ENCODE measurements at regions not wholly inside any gene's neighbourhood (a gene's known extent, or its start where the extent isn't known, plus 50 kb on each side); places are given as distances from the start of the nearest gene placed in this dataset.
"Not testable (repeated sequence)": the region's sequence is repeated elsewhere in the genome, so short reads cannot be mapped to it uniquely, and the experiment has no call there.

DNA sequence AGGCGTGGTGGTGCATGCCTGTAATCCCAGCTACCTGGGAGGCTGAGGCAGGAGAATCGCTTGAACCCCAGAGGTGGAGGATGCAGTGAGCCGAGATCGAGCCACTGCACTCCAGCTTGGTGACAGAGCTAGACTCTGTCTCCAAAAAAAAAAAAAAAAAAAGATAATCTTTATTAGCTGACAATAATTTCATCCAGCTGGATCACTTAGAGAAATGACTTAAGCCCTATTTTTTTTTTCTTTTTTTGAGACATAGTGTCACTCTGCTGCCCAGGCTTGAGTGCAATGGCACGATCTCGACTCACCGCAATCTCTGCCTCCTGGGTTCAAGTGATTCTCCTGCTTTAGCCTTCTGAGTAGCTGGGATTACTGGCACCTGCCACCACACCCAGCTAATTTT is 51.6 kb upstream of the MAP4K4 start:
- DNase-seq (ENCODE audit: low spot score in 2 of 2); FAIRE-seq: not testable (repeated sequence)

DNA sequence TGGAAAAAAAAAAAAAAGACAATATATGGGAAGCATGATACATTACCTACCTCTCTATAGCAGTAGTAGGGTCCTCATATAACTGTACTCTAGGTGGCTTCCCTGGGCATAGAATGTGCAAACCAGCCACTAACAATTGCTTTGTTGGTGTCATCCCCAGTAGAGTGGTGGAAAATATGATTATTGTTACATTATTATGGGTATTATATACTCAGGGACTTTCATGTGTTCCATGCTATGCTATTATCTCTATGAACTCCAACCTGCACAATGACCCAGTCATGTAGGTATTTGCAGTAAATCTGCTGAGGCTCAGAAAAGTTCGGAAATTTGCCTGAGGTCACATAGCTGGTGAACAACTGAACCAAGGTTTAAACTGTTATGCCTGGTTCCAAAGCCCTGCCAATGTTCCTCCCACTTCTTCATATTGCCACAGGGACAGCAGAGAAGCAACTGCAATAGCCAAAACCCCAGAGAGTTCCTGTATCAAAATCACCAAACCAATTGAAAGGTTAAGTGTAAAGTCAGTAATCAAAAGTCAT is 52.6 kb upstream of the MAP4K4 start:
- FAIRE-seq (no peak), DNase-seq (ENCODE audit: low spot score in 2 of 2) (no peak)

DNA sequence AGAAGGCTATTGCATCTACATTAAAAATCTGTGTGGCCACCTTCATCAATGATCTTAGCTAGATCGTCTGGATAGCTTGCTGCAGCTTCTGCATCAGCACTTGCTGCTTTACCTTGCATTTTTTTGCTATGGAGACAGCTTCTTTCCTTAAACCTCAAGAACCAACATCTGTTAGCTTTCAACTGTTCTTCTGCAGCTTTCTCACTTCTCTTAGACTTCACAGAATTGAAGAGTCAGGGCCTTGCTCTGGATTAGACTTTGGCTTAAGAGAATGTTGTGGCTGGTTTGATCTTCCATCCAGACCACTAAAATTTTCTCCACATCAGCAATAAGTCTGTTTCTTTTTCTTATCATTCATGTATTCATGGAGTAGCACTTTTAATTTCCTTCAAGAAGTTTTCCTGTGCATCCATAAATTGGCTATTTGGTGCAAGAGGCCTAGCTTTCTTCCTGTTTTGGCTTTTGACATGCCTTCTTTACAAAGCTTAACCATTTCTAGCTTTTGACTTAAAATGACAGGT is 54.4 kb upstream of the MAP4K4 start:
- FAIRE-seq (no peak), DNase-seq (ENCODE audit: low spot score in 2 of 2) (no peak)

DNA sequence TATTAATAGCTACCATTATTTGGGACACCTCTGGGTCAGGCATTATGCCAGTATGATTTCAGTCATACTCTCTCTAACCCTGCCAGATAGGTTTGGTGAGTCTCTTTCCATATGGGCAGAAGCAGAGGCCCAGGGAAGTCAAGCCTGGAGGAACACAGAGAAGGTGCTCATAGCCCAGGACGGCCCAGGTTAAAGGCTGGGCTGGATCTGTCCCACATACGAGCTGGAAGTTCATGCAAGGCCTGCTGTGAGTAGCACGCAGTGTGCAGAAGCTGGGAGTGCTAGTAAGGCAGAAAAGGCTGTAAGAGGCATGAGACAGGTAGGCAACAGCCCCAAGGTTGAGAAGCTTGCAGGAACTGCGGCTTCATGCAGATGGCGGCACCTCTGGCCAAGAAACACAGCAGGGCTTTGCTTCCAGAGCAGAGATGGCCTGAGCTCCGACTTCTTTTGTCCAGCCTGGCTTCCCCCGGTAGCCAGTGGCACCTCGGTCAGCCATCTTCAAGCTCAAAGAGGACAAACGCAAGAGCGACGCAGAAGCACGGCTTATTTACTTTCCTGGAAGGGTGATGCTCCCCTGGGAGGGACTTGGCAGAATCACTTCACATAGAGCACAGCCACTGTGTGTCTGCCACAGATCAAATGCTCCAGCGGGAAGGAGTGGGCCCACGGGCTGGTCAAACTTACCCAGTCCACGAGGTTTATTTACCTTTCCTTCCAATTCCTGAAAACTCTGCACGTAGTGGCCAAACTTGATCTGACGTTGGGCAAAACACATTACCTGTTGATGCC is 58.5 kb upstream of the MAP4K4 start:
- FAIRE-seq (no peak), DNase-seq (ENCODE audit: low spot score in 2 of 2) (no peak)

DNA sequence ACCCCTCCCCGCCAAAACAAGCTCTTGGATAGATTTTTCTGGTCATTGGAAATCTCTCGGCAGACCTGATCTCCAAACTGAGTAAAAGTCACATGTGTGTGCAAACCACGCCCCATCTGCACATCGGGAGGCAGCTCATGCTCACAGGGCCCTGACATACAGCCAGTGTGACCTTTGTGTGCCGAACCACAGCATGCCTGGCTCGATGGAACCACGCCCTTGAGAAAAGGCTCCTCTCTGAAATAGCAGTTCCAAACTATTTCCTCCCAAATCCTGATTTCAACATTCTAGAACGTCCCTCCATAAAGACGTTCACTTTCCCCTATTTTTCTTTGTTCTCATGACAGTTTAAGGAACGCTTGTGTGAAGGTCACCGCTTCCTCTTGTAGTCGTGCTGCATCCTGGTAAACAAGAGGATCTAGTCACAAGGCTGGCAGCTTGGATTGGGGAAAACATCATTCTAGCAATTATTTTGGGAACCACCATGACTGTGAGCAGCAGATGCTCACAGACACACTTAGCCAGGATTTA is 59.3 kb upstream of the MAP4K4 start:
- FAIRE-seq = no peak
- DNase-seq (ENCODE audit: low spot score in 2 of 2) = no peak

DNA sequence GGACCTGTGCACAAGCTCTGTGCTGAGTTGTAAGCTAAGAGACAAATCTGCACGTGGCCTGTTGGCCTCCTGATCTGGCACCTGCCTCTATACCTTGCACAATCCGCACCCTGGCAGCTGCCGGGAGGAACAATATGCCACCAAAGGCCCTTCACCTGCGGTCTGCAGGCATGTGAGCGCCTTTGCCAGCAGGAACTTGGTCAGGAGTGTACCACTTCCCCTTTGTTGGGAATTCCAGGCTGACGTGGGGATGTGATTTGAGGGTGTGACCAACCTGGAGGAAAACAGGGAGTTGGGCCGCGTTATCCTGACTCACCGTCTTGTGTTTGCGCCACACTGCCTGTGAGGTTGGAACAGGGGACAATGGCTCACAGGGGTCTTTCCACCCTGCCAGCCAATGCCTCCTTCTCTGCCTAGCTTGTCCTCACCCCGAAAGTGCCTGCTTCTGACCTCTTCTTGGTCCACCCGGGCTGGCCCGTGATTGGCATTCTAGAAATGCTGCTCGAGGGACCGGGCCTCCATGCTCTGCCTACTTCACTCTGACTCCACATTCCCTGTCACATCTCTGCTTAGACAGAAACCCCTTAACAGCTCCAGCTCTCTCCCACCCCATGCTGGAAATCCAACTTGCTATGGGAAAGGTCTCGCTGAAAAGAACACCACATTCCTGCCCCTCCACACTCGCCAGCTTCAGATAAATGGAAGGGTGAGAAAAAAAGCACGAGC is 67.1 kb upstream of the MAP4K4 start:
- DNase-seq (ENCODE audit: low spot score in 2 of 2) (no peak), FAIRE-seq (no peak)

DNA sequence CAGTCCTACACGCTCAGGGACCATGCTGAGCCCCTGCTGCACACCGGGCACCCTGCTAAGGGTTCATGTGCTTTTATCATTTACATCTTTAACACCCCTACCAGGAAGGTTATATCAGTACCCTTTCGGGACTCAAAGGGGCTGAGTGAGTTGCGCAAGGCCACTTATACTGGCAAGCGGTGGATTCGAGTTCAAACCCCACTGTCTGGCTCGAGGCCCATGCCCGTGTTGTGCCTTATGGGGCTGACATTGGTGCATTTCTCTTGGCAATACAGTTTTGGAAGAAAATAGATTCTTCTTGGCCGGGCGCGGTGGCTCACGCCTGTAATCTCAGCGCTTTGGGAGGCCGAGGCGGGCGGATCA is 69.5 kb upstream of the MAP4K4 start:
- no peak for FAIRE-seq
- DNase-seq (ENCODE audit: low spot score in 2 of 2) = no peak

DNA sequence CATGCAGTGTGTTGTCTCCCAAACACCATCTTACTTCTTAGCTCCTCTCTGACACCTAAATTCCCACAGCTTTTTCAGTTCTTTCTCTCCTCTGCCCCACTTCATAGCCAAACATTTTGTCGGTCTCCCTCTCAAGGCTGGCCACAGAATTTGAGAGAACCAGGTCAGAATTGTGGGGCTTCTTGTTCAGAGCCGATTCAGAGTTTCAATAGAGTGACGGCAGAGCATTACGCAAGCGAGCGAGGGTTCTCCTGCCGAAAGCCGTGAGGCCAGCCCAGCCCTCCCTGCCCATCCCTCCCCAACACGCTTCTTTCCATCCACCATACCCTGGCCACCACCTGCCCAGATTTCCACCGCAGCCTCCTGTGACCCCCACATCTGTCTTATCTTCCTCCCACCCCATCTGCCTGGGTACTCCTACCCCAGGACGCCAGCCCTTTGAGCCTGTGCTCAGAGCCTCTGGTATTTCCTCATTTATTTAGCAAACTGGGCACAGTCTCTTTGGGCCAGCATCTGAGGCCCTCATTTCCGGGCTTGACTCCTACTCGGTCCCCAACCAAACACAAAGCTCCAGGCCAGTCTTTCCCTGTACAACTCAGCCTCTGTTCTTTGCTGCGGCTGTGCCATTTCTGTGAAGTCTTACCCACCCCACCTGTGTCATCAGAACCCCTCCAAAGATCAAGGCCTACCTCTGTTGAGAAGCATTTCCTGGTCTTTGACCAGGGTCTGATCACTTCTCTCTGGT is 70.0 kb upstream of the MAP4K4 start:
- DNase-seq (ENCODE audit: low spot score in 2 of 2) = no peak
- FAIRE-seq = no peak

DNA sequence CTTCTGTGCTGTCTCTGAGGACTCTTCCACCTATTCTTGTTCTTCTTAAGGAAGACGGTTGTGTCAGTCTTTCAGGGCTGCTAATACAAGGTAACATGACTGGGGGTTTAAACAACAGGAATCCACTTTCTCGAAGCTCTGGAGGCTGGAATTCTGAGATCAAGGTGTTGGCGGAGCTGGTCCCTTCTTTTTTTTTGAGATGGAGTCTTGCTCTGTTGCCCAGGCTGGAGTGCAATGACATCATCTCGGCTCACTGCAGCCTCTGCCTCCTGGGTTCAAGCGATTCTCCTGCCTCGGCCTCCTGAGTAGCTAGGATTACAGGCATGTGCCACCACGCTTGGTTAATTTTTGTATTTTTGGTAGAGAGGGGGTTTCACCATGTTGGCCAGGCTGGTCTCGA is 71.7 kb upstream of the MAP4K4 start:
- FAIRE-seq; DNase-seq (ENCODE audit: low spot score in 2 of 2): not testable (repeated sequence)

DNA sequence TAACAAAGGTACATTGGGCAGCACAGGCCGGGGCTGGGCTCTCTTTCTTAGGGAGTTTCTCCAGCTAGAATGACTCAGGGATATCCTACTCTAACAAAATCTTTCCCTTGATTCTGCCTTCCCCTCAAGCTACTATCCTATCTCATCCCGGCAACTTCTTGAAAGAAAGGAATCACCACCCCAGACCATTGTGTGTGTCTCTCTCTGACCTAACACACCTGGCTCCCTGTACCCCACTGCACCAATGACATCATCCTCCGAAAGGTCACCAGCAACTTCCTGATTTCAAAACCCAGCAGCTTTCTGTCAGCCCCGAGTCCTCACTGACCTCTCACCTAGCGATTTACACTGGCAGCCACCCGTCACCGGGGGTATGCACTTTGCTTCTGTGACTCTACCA is 72.1 kb upstream of the MAP4K4 start:
- no peak for FAIRE-seq
- DNase-seq (ENCODE audit: low spot score in 2 of 2) = no peak

DNA sequence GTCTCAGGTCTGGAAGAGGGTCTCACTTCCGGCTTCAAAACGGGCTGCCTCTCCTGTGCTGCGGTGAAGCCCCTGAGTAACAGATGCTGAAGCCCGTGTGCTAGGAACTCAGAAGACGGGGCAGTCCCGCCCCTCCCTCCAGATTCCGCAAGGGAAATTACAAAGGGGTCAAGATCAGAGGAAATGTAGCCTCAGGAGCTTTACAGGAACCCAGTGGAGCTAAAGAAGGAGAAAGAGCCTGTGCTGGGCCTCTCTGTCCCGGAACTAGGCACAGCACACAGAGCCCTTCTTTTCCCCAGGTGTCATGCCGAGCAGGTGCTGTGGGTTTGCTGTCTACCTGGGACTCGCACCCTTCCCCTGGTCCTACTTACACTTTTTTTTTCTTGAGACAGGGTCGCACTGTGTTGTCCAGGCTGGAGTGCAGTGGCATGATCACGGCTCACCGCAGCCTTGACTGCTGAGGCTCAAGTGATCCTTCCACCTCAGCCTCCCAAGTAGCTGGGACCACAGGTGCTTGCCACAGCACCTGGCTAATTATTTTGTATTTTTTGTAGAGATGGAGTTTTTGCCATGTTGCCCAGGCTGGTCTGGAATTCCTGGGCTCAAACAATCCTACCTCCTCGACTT is 72.7 kb upstream of the MAP4K4 start:
- FAIRE-seq (no peak), DNase-seq (ENCODE audit: low spot score in 2 of 2) (no peak)

DNA sequence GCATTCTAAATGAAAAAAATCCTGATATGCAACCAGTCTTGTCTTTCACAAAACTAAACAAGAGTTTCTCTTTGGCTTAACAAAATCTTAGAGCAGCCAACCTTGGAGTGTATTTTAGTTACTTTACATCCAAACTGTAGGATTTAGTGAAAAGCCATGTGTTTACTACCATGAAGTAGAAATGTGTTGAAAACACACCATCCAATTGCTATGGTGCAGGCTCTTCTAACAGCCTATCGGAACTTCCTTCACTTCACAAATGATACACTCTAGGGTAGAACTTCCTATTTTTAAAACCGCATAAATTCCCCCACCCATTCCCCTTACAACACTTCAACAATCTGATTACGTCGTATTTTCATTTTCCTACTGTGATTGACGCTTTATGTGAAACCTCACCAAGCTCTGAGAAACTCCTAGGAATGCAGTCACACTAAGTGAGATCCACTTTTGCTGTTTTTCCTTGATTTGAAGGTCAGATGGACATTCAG is 74.4 kb upstream of the MAP4K4 start:
- DNase-seq (ENCODE audit: low spot score in 2 of 2) (no peak), FAIRE-seq (no peak)

DNA sequence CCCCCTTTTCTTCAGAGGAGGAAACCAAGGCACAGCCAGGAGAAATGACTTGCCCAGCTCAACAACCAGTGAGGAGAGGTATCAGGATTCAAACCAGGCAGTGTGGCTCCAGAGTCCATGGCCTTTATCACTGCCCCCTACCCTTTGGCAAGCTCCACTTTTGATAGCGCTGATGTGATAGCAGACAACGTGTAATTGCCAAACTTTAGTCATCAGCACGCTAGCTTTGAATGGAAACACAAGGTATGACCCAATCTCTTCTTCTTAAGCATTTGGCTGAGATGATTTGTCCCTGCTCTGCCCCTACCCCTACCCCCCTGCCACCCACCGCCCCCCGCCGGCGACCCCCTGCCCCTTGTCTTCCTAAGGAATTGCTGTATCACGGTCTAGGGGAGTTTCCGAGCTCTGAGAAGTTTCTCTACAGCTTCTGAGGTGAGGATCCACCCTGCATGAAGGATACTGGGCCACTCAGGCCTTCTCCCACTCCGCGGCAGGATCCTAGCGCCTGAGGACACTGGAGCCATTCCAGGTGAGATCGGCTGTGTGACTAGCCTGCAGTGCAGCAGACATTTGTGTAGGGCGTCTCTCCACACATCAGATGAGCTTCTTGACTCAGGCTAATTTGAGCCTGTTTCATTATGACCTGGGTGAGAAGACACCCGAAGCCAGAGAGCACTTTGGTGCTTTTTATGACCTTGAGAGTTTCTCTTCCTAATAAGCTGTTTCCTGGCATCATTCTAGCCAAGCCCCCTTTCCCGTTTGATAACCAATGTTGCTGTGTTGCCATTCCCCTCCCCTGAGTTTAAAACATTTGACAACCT is 75.1 kb upstream of the MAP4K4 start:
- no peak for FAIRE-seq
- DNase-seq (ENCODE audit: low spot score in 2 of 2) = no peak

DNA sequence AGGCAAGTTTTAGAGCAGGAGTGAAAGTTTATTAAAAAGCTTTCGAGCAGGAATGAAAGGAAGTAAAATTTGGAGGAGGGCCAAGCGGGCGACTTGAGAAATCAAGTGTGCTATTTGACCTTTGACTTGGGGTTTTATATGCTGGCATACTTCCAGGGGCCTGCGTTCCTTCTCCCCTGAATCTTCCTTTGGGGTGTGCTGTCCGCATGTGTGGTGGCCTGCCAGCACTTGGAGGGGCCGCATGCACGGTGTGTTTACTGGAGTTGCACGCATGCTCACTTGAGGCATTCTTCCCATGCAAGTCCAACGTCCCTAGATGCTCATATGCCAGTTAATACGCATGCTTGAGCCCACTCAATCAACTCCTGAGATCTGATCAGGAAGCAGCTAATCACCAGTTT is 78.3 kb upstream of the MAP4K4 start:
- no peak for FAIRE-seq
- no peak for DNase-seq (ENCODE audit: low spot score in 2 of 2)

DNA sequence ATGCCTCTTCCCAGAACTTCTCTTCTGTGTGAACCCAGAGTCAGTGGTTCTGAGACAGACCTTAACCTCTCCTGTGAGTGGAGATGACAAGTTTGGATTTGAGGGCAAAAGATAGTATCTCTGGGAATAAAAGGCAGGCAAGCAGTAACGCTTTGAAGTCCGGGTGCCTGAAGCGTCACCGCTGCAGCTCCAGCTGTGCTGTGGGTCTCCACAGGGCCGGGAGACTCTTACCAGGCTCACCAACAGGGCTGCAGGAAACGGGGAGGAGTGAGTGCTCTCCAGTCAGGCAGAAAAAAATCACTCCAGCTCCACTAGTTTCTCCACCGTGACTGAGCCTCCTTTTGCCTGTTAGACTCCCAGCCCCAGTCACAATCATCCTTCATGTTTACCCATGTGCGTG is 79.7 kb upstream of the MAP4K4 start:
- FAIRE-seq = no peak

DNA sequence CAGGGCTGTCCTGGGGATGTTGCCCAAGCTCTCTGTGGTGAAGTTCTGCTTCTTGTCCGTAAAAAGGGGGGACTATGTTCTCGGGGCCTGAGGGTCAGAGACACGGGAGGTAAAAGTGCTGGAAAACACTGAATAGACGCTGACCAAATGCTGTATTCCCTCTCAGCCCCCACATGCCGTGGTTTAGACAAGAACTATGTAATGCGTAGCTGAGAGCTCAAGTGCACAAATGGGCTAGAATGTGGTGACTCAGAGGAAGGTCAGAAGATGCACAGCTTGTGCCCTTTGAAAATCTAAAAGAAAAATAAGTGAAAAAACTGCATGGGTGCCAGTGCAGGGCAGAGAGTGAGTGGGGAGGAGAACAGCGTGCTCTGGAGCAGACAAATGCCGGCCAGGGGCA is 80.3 kb upstream of the MAP4K4 start:
- no peak for DNase-seq (ENCODE audit: low spot score in 2 of 2)

More for the DNA sequence above, 79.7 kb upstream of the MAP4K4 start:
- no peak for DNase-seq (ENCODE audit: low spot score in 2 of 2)

DNA sequence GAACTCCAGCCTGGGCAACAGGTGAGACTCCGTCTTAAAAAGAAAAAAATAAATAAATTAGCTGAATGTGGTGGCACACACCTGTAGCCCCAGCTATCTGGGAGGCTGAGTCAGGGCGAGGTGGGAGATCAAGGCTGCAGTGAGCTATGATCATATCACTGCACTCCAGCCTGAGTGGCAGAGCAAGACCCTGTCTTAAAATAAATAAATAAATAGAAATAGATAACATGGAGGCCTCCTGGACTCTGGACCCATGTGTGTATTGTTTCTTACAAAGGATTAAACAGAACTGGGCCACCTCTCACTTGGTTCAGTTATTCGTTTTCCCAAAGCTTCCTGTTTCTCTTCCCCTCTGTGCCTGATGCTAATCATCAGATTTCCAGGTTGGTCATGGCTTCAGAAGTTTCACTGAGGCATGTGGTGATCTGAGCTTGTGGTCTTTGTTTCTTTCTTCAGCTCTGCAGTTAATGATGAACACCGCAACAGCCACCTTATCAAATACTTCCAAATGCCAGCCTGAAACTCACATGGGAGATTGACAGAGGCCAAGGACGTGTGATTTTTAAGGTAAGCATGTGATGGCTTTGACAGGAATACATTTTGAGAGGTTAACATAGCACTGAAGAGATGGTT is 83.3 kb upstream of the MAP4K4 start:
- FAIRE-seq (no peak), DNase-seq (ENCODE audit: low spot score in 2 of 2) (no peak)

More for the DNA sequence above, 80.3 kb upstream of the MAP4K4 start:
- FAIRE-seq = no peak

DNA sequence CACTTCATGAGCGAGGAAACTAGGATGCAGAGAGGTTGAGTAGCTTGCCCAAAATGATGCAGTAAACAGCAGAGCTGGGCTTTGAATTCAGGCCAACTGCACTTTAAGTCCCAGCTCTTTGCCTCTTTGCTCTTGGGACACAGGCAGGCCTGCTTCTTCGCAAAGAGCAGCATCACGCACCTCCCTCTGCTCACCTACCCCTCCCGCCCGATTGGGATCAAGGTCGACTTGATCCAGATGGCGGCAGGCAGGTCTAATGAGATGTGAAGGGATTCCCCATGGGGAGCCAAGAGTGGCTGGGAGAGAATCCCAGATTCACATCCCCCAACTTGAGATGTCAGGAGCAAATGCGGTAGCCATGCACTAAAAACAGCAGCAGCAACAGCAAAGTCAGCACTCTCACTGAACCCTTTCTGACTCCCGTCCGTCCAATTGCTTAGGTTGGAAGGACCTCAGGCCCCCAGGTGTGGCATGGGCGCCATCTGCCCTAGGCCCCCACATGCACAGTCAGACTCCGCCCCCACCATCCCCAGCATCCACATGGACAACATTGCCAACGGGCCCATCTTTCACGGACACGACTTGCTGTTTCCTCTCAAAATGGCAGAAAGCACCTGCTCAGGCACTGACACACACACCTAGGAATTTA is 84.3 kb upstream of the MAP4K4 start:
- no peak for DNase-seq (ENCODE audit: low spot score in 2 of 2)
- no peak for FAIRE-seq

Measured in frontal cortex (tissue), 3 donors.